Stomach (tissue), 4 donors: ENCODE measurements at regions not wholly inside any gene's neighbourhood (a gene's known extent, or its start where the extent isn't known, plus 50 kb on each side); places are given as distances from the start of the nearest gene placed in this dataset.

Experiments
- POLR2A ChIP-seq, 4 donors: fragments of 450-650 bp; IDR thresholded peaks; one replicate each; pipeline ENCODE4 v1.6.1; 2016; ENCODE audit warnings: antibody characterized with exemption in 4 of 4, control low read depth in 2 of 4, mild to moderate bottlenecking in 1 of 4, moderate library complexity in 1 of 4
- TF ChIP-seq, protein P1 (sequence below), 7 experiments: fragments of 450-650 bp in 4 of 7; fragments of 200-600 bp in 3 of 7; sonication (generic) in 3 of 7; IDR thresholded peaks; one replicate each; pipeline ENCODE4 v1.5.1; 2016 to 2019; ENCODE audit warnings: antibody characterized with exemption in 7 of 7, control low read depth in 2 of 7, mild to moderate bottlenecking in 1 of 7

DNA sequence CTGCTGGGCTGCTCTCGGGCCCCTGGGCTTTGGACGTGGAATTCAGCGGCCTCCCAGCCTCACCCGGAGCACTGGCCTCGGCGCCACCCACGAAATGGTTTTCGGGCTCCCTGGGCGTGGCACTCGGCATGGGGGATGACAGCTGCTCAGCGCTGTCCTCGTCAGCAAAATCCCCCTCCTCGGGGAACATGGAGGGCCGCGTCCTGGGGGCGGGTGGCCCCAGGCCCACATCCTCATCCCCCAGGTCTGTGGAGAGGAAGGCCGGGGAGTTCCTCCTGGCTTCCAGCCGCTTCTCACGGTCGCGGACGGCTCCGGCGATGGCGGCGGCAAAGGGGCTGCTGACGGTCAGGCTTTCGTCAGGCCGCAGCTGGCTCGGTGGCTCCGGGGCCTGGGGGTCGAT lies 88.4 kb downstream of the CTTN start:
- TF ChIP-seq, protein P1, sequence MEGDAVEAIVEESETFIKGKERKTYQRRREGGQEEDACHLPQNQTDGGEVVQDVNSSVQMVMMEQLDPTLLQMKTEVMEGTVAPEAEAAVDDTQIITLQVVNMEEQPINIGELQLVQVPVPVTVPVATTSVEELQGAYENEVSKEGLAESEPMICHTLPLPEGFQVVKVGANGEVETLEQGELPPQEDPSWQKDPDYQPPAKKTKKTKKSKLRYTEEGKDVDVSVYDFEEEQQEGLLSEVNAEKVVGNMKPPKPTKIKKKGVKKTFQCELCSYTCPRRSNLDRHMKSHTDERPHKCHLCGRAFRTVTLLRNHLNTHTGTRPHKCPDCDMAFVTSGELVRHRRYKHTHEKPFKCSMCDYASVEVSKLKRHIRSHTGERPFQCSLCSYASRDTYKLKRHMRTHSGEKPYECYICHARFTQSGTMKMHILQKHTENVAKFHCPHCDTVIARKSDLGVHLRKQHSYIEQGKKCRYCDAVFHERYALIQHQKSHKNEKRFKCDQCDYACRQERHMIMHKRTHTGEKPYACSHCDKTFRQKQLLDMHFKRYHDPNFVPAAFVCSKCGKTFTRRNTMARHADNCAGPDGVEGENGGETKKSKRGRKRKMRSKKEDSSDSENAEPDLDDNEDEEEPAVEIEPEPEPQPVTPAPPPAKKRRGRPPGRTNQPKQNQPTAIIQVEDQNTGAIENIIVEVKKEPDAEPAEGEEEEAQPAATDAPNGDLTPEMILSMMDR (IDR thresholded peaks at IDR 0.05): no peak
- no peak for TF ChIP-seq POLR2A (IDR thresholded peaks at IDR 0.05)
